DND-41 (cell line): ENCODE measurements at regions not wholly inside any gene's neighbourhood (a gene's known extent, or its start where the extent isn't known, plus 50 kb on each side); places are given as distances from the start of the nearest gene placed in this dataset.

Experiments
- ATAC-seq: fragments of 200-7000 bp; cut with Tn5 transposase; 3 replicates; pipeline ENCODE4 v1.9.1; 2021; ENCODE audit warnings: low read depth; ENCODE audit not compliant: insufficient read depth
- DNase-seq: peaks from one replicate; pipeline ENCODE4 v3.0.0-alpha.2; 2020
- H2AFZ ChIP-seq: 2 replicates; pipeline ENCODE4 v1.6.0; 2012; ENCODE audit warnings: low read depth, low read length
- H3K27ac ChIP-seq: 2 replicates; pipeline ENCODE4 v1.5.1; 2012; ENCODE audit warnings: low read length, inconsistent platforms
- H3K27me3 ChIP-seq: fragments of 200-600 bp; sonication (generic); 2 replicates; pipeline ENCODE4 v1.6.0; 2012; ENCODE audit warnings: low read length, mild to moderate bottlenecking, inconsistent platforms; ENCODE audit not compliant: insufficient read depth, poor library complexity
- H3K36me3 ChIP-seq: 2 replicates; pipeline ENCODE4 v1.5.1; 2012; ENCODE audit warnings: low read length, inconsistent platforms; ENCODE audit not compliant: insufficient read depth
- H3K4me1 ChIP-seq: 2 replicates; pipeline ENCODE4 v1.5.1; 2012; ENCODE audit warnings: mild to moderate bottlenecking, low read length; ENCODE audit not compliant: insufficient read depth
- H3K4me2 ChIP-seq: 2 replicates; pipeline ENCODE4 v1.6.0; 2012; ENCODE audit warnings: mild to moderate bottlenecking, moderate library complexity, low read length, inconsistent platforms; ENCODE audit not compliant: insufficient read depth
- H3K4me3 ChIP-seq, 2 experiments: fragments of 200-600 bp in 1 of 2; shearing (Covaris generic) in 1 of 2; 2 replicates each; pipeline ENCODE4 v1.5.1; 2012 to 2016; ENCODE audit warnings: inconsistent platforms in 2 of 2, low read length in 2 of 2, mild to moderate bottlenecking in 2 of 2, low read depth in 1 of 2, moderate library complexity in 1 of 2
- H3K79me2 ChIP-seq: 2 replicates; pipeline ENCODE4 v1.6.0; 2012; ENCODE audit warnings: low read length, inconsistent platforms; ENCODE audit not compliant: insufficient read depth
- H3K9ac ChIP-seq: 2 replicates; pipeline ENCODE4 v1.6.0; 2012; ENCODE audit warnings: low read depth, mild to moderate bottlenecking, inconsistent platforms, low read length, moderate library complexity
- H3K9me3 ChIP-seq: 2 replicates; pipeline ENCODE4 v1.5.1; 2012; ENCODE audit warnings: low read length, moderate library complexity, mild to moderate bottlenecking, inconsistent platforms; ENCODE audit not compliant: insufficient read depth, severe bottlenecking
- H4K20me1 ChIP-seq: 2 replicates; pipeline ENCODE4 v1.6.0; 2012; ENCODE audit warnings: low read length; ENCODE audit not compliant: insufficient read depth
- EZH2 ChIP-seq: IDR thresholded peaks from 3 replicates; pipeline ENCODE4 v1.6.1; 2012; ENCODE audit warnings: borderline replicate concordance, low read depth, mild to moderate bottlenecking, moderate library complexity, low read length, inconsistent platforms; ENCODE audit not compliant: severe bottlenecking
- TF ChIP-seq, protein P1 (sequence below): IDR thresholded peaks from 2 replicates; pipeline ENCODE4 v1.5.1; 2012; ENCODE audit warnings: borderline replicate concordance, low read length, moderate library complexity, mild to moderate bottlenecking; ENCODE audit not compliant: poor library complexity, severe bottlenecking; ENCODE audit errors: extremely low read depth

DNA sequence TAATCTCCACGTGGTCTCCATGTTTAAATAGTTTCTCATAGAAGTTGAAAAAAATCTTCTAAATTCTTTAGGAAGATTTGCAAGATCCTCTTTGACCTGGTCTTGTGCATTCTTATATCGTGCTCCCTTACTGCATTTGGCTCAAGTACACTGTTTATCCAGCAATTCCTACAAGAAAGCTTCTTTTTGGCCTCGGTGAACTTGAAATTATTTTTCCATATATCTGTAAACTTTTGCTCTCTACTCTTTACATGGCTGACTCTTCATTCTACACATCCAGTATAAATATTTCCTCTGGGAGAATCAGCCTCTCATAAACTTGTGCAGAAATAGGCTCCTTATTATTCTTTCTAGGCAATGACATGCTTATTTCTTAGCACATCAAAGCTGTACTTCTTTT, 1457.9 kb upstream of the PRR20A start:
- H3K9ac ChIP-seq, result no peak overlapping the region
- DNase-seq (no peak), ATAC-seq (no peak)
- no peaks in the 10 kb centered on the region for H3K36me3 ChIP-seq
- H3K9me3 ChIP-seq, result no peaks in the 10 kb centered on the region
- H3K27ac ChIP-seq, result no peak overlapping the region
- no peaks in the 10 kb centered on the region for H3K27me3 ChIP-seq
- H2AFZ ChIP-seq, result no peak overlapping the region
- TF ChIP-seq, protein P1, sequence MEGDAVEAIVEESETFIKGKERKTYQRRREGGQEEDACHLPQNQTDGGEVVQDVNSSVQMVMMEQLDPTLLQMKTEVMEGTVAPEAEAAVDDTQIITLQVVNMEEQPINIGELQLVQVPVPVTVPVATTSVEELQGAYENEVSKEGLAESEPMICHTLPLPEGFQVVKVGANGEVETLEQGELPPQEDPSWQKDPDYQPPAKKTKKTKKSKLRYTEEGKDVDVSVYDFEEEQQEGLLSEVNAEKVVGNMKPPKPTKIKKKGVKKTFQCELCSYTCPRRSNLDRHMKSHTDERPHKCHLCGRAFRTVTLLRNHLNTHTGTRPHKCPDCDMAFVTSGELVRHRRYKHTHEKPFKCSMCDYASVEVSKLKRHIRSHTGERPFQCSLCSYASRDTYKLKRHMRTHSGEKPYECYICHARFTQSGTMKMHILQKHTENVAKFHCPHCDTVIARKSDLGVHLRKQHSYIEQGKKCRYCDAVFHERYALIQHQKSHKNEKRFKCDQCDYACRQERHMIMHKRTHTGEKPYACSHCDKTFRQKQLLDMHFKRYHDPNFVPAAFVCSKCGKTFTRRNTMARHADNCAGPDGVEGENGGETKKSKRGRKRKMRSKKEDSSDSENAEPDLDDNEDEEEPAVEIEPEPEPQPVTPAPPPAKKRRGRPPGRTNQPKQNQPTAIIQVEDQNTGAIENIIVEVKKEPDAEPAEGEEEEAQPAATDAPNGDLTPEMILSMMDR, result no peak
- no peak for TF ChIP-seq EZH2
- H3K4me2 ChIP-seq, result no peak overlapping the region
- no peak overlapping the region for H3K4me3 ChIP-seq
- no peaks in the 10 kb centered on the region for H3K4me1 ChIP-seq
- no peaks in the 10 kb centered on the region for H4K20me1 ChIP-seq
- H3K79me2 ChIP-seq, result no peaks in the 10 kb centered on the region

DNA sequence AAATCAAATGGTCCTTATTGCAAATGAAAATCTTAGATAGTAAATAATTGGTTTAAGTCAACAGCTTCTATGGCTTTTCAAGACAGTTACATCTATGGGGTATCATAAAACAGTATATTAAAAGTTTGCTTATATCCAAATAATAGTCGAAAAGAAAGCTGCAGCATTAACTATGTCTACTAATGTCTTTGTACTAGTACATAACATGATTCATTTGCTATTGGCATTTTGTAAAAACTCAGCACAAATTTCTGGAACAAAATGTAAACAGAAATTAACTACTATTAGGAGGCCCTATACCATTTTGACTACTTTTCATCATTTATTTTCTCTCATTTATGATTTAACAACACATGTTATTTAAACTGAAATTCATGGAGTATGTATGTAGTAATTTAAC, 1435.2 kb upstream of the PRR20A start:
- Histone ChIP-seq H3K27me3 (no peaks in the 10 kb centered on the region), H3K27ac (no peak overlapping the region), H3K79me2 (no peaks in the 10 kb centered on the region), H4K20me1 (no peaks in the 10 kb centered on the region), H3K9me3 (no peaks in the 10 kb centered on the region), H2AFZ (no peak overlapping the region), H3K4me2 (no peak overlapping the region), H3K4me1 (no peaks in the 10 kb centered on the region), H3K9ac (no peak overlapping the region), H3K4me3 (no peak overlapping the region), H3K36me3 (no peaks in the 10 kb centered on the region)
- ATAC-seq (no peak), DNase-seq (no peak)
- TF ChIP-seq, protein P1, result no peak
- no peak for TF ChIP-seq EZH2

DNA sequence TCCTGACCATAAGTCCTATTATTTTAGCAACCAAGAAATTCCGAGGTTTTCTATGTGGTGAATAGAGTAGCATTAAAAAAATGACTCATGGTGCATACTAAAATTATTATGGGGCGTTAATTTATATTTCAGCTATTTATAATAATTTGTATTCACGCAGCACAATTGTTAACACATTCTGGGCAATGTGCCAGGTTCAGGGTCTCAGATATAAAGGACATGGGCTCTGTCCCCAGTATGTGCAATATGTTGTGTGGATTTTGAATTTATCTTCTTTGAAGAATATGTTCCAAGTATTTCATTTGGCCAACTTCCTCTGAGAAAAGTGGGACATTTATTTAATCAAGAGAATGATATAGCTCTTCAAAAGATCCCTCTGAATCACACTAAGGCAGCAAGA, 1434.7 kb upstream of the PRR20A start:
- no peaks in the 10 kb centered on the region for H3K36me3 ChIP-seq
- H3K4me1 ChIP-seq, result no peaks in the 10 kb centered on the region
- no peaks in the 10 kb centered on the region for H3K9me3 ChIP-seq
- no peak overlapping the region for H2AFZ ChIP-seq
- no peak overlapping the region for H3K9ac ChIP-seq
- no peaks in the 10 kb centered on the region for H3K79me2 ChIP-seq
- no peaks in the 10 kb centered on the region for H4K20me1 ChIP-seq
- no peak overlapping the region for H3K4me3 ChIP-seq
- TF ChIP-seq EZH2, result no peak
- TF ChIP-seq, protein P1, result no peak
- no peaks in the 10 kb centered on the region for H3K27me3 ChIP-seq
- no peak overlapping the region for H3K4me2 ChIP-seq
- ATAC-seq (no peak), DNase-seq (no peak)
- no peak overlapping the region for H3K27ac ChIP-seq

DNA sequence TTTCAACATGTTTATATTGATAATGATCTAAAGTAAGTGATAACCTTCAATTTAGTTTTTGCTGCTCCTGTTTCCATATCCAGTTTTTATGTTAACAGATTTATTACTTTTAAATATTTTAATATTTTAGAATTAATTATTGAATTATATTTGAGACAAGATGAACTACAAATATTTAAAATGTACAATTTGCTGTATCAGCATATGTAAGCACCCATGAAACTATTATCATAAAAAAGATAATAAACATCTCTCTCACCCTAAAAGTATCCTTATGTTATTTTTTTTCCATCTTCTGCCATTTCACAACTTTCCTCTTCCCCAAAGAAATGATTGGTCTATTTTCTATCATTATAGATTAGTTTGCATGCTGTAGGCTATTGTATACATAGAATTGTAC, 1426.6 kb upstream of the PRR20A start:
- TF ChIP-seq, protein P1, result no peak
- no peak for TF ChIP-seq EZH2
- Histone ChIP-seq H3K4me2 (no peak overlapping the region), H4K20me1 (no peaks in the 10 kb centered on the region), H3K9ac (no peak overlapping the region), H3K27me3 (no peaks in the 10 kb centered on the region), H3K36me3 (no peaks in the 10 kb centered on the region), H3K4me3 (no peak overlapping the region), H3K4me1 (no peaks in the 10 kb centered on the region), H3K9me3 (no peaks in the 10 kb centered on the region), H3K79me2 (no peaks in the 10 kb centered on the region), H3K27ac (no peak overlapping the region), H2AFZ (no peak overlapping the region)
- DNase-seq, result no peak
- no peak for ATAC-seq
